Inferior parietal cortex (tissue), 1 donor: ENCODE measurements at regions not wholly inside any gene's neighbourhood (a gene's known extent, or its start where the extent isn't known, plus 50 kb on each side); places are given as distances from the start of the nearest gene placed in this dataset.

ENCODE experiments used
- DNase-seq: peaks from one replicate; pipeline ENCODE4 v3.0.0-alpha.2; 2016; ENCODE audit errors: extremely low spot score

DNA sequence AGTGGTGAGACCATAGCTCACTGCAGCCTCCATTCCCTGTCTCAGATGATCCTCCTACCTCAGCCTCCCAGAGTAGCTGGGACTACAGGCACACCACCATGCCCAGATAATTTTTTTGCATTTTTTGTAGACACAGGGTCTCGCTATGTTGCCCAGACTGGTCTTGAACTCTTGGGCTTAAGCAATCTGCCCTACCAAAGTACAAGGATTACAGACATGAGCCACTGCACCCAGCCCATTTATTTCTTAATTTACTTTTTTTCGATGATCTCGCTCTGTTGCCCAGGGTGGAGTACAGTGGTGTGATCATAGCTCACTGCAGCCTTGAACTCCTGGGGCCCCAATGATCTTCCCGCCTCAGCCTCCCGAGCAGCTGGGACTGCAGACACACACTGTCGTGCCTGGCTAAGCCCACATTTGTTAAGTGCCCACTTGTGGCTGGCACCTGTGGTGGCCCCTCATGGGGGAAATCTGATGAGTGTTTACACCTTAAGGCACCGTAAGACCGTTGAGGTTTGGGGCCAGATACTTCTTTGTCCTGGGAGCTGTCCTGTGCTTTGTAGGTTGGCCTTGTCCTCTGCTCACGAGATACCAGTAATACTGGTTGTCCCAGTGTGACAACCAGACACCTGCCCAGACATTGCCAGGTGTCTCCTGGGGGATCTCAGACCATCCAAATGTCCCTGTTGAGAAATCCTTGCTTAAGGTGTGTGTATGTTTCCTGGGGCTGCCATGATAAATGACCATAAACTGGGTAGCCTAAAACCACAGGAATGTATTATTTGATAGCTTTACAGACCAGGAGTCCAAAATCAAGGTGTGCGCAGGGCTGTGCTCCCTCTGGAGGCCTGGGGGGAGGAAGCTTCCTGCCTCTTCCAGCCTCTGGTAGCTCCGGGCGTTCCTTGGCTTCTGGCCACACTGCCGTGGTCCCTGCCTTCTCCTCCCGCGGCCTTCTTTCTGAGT is 141.4 kb upstream of the GSE1 start:
- DNase-seq = no peak

- no peak for DNase-seq
Observed at GRCh38 chr16:85472514-85472913, 140.6 kb upstream of the GSE1 start.

GRCh38 chr16:85473323-85473722 is 139.8 kb upstream of the GSE1 start:
- DNase-seq = no peak

DNA sequence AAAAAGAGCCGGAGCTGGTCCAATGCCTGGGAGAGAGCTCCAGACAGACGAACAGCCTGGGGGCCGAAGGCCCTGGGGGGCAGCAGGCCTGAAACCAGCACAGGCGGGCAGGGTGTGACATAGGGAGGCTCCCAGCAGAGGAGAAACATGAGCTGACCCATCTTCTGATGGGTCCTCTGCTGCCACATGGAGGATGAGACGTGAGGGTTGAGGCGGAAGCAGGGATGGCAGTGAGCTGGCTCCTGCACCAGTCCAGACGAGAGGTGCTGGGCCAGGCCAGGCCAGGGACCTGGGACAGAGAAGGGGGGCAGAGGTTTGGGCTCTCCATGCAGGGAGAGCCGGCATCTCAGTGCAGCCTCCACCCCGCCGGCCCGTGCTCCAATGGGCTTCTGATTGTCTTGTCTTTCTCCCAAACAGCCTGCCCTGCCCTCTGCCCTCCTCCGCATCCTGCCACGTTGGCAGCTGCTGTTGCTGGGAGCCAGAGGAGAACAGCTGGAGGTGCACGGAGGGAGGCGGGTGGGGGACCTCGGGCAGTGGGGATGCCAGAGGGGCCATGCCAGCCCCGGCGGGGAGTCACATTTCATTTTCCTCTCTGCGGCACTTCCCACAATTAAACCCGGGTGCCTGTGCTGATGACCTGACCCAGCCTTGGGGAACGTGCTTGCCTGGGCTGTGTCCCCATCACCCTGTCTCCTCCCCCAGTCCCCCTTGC is 139.1 kb upstream of the GSE1 start:
- DNase-seq = no peak

- DNase-seq = no peak
Observed at GRCh38 chr16:85474621-85475217, 138.4 kb upstream of the GSE1 start.

GRCh38 chr16:85475233-85475632 is 137.9 kb upstream of the GSE1 start:
- DNase-seq = no peak

- no peak for DNase-seq
Observed at GRCh38 chr16:85475691-85476300, 137.3 kb upstream of the GSE1 start.

- DNase-seq = no peak
Observed at GRCh38 chr16:85476389-85476788, 136.7 kb upstream of the GSE1 start.

DNA sequence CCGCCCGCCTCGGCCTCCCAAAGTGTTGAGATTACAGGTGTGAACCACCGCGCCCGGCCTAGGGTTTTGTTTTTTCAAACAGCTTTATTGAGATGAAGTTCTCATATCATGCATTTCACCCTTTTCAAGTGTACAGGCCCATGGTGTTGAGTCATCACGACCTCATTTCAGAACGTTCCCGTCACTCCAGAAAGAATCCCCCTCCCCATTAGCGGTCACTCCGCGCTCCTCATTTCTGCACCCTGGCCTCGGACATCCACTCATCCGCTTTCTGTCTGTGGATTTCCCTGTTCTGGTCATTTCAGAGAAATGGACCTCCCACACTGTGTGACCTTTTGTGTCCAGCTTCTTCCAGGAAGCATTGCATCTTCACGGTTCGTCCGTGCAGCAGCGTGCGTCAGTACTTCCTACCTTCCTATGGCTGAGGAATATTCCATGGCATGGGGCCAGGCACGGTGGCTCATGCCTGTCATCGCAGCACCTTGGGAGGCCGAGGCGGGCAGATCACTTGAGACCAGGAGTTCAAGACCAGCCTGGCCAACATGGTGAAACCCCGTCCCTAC is 135.2 kb upstream of the GSE1 start:
- DNase-seq = no peak

- no peak for DNase-seq
Observed at GRCh38 chr16:85479972-85480726, 133.0 kb upstream of the GSE1 start.

DNA sequence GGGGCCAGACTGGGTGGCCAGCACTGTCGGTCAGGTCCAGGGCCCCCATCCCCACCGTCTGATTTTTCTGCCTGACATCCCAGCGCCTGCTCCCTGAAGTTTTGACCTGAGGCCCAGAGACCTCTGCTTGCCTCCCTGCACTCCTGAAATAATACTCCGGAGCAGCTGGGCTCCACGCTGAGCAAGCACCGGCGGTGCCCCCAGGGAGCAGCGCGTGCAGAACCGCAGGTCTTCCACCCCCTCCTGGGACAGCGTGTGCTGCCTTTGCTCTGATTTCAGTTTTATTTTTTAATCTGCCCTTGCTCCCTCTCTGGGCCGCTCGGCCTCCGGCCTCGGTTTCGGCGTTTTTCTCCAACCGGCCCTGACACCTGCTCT is 132.4 kb upstream of the GSE1 start:
- DNase-seq = no peak

DNA sequence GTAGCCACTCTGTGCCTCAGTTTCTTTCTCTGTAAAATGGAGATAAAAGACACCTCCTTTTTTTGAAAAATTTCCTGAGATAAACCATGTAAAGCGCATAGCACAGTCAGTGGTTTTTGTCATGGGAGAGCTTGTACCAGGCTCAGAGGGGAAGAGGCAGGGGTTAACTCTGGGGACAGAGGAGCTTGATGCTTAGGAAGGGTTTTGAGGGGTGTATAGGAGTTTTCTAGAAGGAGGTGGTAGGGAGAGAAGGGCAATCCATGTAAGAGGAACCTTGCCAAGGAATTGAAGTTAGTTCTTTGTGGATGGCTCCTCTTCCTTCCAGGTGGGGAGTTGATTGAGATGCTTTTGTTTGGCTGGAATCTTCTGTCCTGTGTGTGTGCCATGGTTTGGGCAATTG is 131.9 kb upstream of the GSE1 start:
- DNase-seq = no peak

DNA sequence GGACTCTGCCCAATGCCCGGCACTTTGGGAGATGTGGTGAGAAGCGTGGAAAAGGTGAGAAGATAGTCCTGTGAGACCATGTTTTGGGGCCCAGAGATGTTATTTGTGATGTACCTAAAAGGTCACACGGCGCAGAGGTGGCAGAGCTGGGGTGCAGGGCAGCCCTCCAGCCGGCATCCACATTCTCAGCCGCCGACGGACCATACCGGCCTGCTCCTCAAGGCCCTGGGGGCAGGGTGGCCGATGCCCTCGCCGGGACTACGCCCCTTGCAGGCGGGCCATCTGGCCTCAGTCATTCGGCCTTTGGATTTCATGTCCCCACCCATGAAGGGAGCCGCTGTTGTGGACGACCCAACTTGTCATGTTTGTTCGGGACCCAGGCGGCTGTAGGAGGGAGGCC is 131.4 kb upstream of the GSE1 start:
- DNase-seq = no peak

- no peak for DNase-seq
Observed at GRCh38 chr16:85483424-85483823, 129.7 kb upstream of the GSE1 start.

- DNase-seq = no peak
Observed at GRCh38 chr16:85484347-85485300, 128.5 kb upstream of the GSE1 start.

DNA sequence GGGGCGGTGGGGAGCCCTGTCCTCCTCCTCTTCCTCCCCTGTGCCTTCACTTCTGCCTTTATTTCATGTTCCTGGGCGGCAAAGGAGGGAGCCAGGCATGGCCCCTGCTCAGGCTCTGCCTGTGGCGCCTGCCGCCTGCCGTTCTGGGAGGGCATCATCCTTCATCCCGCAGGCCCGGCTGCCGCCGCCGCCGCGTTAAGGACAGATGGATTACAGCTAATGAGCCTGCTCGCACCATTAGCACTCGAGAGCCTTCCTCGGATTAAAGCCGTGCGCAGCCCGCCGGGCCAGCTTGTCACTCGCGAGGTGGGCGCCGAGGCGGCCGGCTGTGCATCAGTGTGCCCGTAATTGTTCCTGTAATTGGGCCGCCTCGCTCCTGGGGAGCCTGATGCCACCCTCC is 127.7 kb upstream of the GSE1 start:
- DNase-seq = no peak

GRCh38 chr16:85486256-85486915 is 126.7 kb upstream of the GSE1 start:
- DNase-seq = no peak

DNA sequence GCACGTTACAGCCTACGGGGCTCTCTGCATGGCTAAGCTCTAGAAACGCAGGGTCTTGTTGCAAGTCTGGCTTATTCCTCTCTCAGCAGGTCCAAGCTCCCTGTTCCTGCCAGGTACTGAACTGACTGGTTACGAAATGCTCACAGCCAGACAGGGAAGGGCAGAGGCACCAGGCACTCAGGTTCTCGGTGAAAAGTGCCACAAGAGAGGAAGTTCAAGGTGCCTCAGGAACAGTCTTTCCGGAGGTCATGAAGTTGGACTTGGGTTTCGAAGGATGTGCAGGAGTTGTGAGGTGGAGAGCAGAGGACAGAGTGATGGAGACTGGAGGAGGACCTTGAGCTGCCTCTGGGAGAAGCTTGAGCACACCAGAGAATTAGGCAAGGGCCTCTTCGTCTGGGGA is 124.7 kb upstream of the GSE1 start:
- no peak for DNase-seq

GRCh38 chr16:85490407-85491057 is 122.6 kb upstream of the GSE1 start:
- DNase-seq = no peak
